Ovary (tissue), 3 donors: ENCODE measurements at regions not wholly inside any gene's neighbourhood (a gene's known extent, or its start where the extent isn't known, plus 50 kb on each side); places are given as distances from the start of the nearest gene placed in this dataset.

ENCODE experiments used
- CTCF ChIP-seq, 3 donors: fragments of 450-650 bp in 2 of 3; fragments of 200-600 bp in 1 of 3; IDR thresholded peaks; one replicate each; pipeline versions ENCODE4 v1.5.1 to v1.8.0; 2016 to 2022; ENCODE audit warnings: antibody characterized with exemption in 3 of 3, mild to moderate bottlenecking in 1 of 3
- POLR2A ChIP-seq: fragments of 450-650 bp; IDR thresholded peaks from one replicate; pipeline ENCODE4 v1.6.1; 2017; ENCODE audit warnings: antibody characterized with exemption, mild to moderate bottlenecking, moderate library complexity
- donor health status: DM: no; HTN: no; CAD: no.

DNA sequence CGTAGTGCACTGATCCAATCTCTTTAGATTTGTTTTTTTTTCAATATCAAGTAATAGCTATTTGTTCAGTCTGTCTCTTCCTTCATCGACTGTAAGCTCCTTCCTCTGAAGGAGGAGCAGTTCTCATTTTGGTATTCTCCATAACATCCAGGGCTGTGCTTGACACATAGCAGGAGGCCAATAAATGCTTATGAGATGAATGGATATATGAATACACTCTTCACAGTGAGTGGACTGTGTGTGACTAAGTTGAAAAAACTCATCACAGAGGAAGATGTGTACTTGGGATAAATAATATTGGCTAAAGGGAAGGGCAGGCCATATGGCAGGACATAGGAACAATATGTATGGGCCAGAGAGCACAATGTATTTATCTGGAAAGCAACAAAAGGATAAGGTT is 205.3 kb upstream of the PRICKLE1 start:
- TF ChIP-seq POLR2A (no peak), CTCF (IDR thresholded peaks at IDR 0.05) (no peak)
